Esophagus (tissue), 2 donors: ENCODE measurements at regions not wholly inside any gene's neighbourhood (a gene's known extent, or its start where the extent isn't known, plus 50 kb on each side); places are given as distances from the start of the nearest gene placed in this dataset.

Experiments
- H3K27ac ChIP-seq, 2 donors: one replicate each; pipeline ENCODE4 v1.5.1; 2013; ENCODE audit warnings: low read depth in 2 of 2, mild to moderate bottlenecking in 2 of 2, inconsistent platforms in 1 of 2, low read length in 1 of 2, moderate library complexity in 1 of 2
- H3K27me3 ChIP-seq, 2 donors: one replicate each; pipeline ENCODE4 v1.6.1; 2013; ENCODE audit warnings: low read length in 2 of 2, control low read depth in 1 of 2, mild to moderate bottlenecking in 1 of 2; ENCODE audit not compliant: insufficient read depth in 2 of 2, control insufficient read depth in 1 of 2
- H3K36me3 ChIP-seq, 2 donors: one replicate each; pipeline ENCODE4 v1.6.1; 2013; ENCODE audit warnings: low read length in 1 of 2; ENCODE audit not compliant: control insufficient read depth in 2 of 2, insufficient read depth in 2 of 2
- H3K4me1 ChIP-seq, 2 donors: one replicate each; pipeline ENCODE4 v1.6.1; 2013; ENCODE audit warnings: low read length in 1 of 2; ENCODE audit not compliant: control insufficient read depth in 2 of 2, insufficient read depth in 2 of 2
- H3K4me3 ChIP-seq, 2 donors: one replicate each; pipeline ENCODE4 v1.5.1; 2013; ENCODE audit warnings: low read length in 2 of 2, mild to moderate bottlenecking in 2 of 2, low read depth in 1 of 2, moderate library complexity in 1 of 2
- H3K9me3 ChIP-seq, 2 donors: one replicate each; pipeline ENCODE4 v1.6.1; 2013; ENCODE audit warnings: mild to moderate bottlenecking in 2 of 2, low read depth in 1 of 2, low read length in 1 of 2, moderate library complexity in 1 of 2; ENCODE audit not compliant: control insufficient read depth in 2 of 2, insufficient read depth in 1 of 2
- WGBS, 2 donors: extraction: QIAGEN DNeasy Blood & Tissue Kit; methylation state at CpG; one replicate each; pipeline ENCODE4 v1.1.7; 2013; 5-methylcytosine and 5-hydroxymethylcytosine counted together
- donor health status: healthy with polysubstance abuse.
- donor health status: Bipolar disorder and iron deficiency.

DNA sequence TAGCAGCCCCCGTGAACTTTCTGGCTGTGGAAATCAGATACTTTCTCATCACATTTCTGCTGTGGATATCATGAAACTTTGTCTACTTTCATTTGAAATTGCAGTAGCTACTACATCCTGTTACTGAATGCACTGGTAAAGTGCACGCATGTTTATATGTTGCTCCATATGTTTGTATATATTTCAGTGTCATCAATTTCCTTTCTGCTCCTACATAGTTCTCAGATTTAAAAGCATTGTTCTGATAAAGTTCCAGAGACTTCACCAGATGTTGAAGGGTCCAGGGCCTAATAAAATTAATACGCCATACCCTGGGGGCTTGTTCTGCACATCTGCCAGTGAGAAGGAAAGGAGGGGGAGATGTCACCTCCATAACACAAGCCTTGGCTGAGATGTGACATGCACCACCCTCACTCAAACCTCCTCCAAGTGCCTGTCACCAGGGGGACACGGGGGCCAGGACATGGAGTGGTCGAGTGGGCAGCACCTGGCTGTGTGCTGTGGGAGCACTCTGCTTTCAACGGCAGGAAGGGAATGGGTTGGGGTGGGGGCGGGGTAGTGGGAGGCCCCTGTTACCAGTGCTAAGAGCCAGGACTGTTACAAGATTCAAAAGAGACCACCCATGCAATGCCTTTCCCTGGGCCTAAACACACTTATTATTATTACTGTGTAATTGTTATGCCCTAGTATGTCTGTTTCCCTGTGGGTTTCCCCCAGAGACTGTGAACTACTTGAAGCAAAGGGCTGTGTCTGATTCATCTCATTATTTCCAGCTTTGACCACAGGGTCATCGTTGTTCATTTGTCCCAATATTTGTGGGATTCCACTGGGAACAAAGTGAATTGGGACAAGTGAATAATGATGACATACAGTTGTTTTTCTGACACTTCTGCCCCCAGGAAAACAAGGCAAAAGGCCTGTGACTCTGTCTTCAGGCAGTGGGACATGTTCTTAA lies 193.4 kb downstream of the FOXL1 start:
- WGBS, 2 donors, result 73 to 78% methylated on average over 8 of the region's 8 CpGs

DNA sequence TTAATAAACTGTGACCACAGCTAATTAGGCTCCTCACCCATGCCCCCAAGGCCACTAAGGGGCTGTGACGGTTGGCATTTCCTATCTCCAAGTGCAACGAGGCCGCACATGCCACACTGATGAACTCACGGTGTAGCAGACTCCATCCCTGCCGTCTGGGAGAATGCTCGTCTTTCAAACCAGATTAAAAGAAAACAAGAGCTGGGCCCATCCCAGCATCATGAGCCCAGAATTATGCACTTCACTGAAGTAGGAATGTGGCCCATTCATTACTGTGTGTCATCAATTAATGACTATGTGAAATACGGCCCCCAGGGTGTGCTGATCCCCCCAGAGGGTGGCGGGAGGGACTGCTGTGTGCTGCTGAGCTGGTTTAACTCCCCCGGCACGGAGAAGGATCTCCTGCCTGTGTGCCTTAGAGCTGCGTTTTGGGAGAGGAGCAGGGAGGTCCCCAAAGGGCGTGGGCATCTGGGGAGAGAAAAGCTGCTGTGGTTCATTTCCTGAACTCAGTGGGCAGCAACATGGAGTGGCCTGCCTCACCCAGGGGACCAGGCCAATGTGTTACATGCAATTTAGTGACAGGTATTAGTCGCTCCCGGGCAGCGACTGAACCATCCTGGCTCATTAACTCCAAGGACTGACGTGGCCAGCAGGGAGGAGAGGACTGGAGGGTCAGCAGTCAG lies 194.5 kb downstream of the FOXL1 start:
- peaks cover 0 to 2% of the 10 kb centered on the region in 2 donors for H3K4me1 ChIP-seq
- no peaks in the 10 kb centered on the region for H3K36me3 ChIP-seq
- H3K9me3 ChIP-seq, result peaks cover 0 to 4% of the 10 kb centered on the region in 2 donors
- no peak overlapping the region for H3K27ac ChIP-seq
- no peaks in the 10 kb centered on the region for H3K27me3 ChIP-seq
- H3K4me3 ChIP-seq, result no peak overlapping the region
- WGBS, 2 donors, result 51 to 62% methylated on average over 16 of the region's 16 CpGs

More for the DNA sequence above, 193.4 kb downstream of the FOXL1 start:
- no peak overlapping the region for H3K4me3 ChIP-seq
- no peaks in the 10 kb centered on the region for H3K27me3 ChIP-seq
- H3K4me1 ChIP-seq, result peaks cover 0 to 2% of the 10 kb centered on the region in 2 donors
- H3K27ac ChIP-seq, result no peak overlapping the region
- no peaks in the 10 kb centered on the region for H3K36me3 ChIP-seq
- H3K9me3 ChIP-seq, result peaks cover 0 to 4% of the 10 kb centered on the region in 2 donors

DNA sequence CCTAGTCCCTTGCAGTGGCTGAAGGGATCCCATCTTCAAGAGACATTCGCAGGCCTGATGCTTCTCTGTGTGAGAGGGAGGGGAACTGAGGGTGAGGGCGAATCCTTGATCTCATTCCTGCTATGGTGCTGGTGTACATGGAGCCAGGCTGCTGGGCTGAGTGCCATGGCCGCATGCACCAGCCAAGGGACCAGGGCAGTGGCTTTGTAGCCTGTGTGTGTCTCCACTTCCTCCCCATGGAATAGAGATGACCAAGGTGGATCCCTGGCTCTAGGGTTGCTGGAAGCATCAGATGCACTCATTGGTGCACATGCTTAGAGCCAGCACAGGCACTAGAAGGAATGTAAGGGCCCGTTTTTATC lies 195.0 kb downstream of the FOXL1 start:
- H3K36me3 ChIP-seq, result no peaks in the 10 kb centered on the region
- WGBS, 2 donors, result 69 to 74% methylated on average over 4 of the region's 4 CpGs
- H3K4me1 ChIP-seq, result peaks cover 0 to 2% of the 10 kb centered on the region in 2 donors
- H3K4me3 ChIP-seq, result no peak overlapping the region
- H3K27ac ChIP-seq, result no peak overlapping the region
- no peaks in the 10 kb centered on the region for H3K27me3 ChIP-seq
- H3K9me3 ChIP-seq, result peaks cover 0 to 4% of the 10 kb centered on the region in 2 donors

DNA sequence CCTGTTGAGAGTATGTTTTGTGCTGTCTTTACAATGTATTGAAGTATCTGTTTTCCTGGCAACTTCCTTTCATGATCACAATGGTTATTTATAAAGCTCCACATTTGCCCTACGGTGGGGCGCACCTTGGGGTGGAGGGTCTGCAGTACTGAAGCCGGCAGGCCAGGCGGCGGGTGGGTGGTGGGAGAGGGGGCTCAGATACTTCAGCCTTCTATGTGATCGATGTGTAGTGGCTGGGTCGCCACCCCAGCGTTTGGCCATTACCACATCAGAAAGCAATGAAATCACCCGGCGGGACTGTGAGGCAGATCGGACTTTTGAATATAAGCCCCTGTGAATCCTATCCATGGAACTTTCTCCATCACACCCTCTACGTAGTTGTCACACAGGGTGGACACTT lies 196.6 kb downstream of the FOXL1 start:
- 87 to 90% methylated on average over 12 of the region's 12 CpGs for WGBS, 2 donors
- Histone ChIP-seq H3K4me3 (no peak overlapping the region), H3K4me1 (peaks cover 0 to 2% of the 10 kb centered on the region in 2 donors), H3K9me3 (peaks cover 0 to 4% of the 10 kb centered on the region in 2 donors), H3K27me3 (no peaks in the 10 kb centered on the region), H3K27ac (no peak overlapping the region), H3K36me3 (no peaks in the 10 kb centered on the region)

DNA sequence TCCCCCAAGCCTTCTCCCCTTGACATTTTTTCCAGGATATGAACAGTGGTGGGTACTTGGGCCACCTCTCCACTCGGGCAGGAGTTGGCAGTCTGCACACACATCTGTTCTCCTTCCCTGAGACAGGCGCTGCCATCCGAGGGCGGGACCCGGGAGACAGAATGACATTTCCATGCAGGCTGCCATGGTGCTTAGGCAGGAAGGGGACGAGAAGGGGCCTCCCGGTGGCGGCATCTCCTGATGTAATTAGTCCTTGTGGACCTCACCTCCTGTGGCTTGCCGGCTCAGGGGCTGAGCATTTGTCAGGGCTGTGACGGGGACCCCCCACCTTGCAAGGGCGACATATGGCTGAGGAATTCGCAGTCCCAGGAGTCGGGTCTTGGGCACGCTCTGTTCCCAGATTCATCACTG lies 197.2 kb downstream of the FOXL1 start:
- 55 to 62% methylated on average over 14 of the region's 14 CpGs for WGBS, 2 donors
- H3K4me1 ChIP-seq, result peaks cover 0 to 2% of the 10 kb centered on the region in 2 donors
- no peaks in the 10 kb centered on the region for H3K27me3 ChIP-seq
- peaks cover 0 to 4% of the 10 kb centered on the region in 2 donors for H3K9me3 ChIP-seq
- no peak overlapping the region for H3K4me3 ChIP-seq
- no peak overlapping the region for H3K27ac ChIP-seq
- no peaks in the 10 kb centered on the region for H3K36me3 ChIP-seq

DNA sequence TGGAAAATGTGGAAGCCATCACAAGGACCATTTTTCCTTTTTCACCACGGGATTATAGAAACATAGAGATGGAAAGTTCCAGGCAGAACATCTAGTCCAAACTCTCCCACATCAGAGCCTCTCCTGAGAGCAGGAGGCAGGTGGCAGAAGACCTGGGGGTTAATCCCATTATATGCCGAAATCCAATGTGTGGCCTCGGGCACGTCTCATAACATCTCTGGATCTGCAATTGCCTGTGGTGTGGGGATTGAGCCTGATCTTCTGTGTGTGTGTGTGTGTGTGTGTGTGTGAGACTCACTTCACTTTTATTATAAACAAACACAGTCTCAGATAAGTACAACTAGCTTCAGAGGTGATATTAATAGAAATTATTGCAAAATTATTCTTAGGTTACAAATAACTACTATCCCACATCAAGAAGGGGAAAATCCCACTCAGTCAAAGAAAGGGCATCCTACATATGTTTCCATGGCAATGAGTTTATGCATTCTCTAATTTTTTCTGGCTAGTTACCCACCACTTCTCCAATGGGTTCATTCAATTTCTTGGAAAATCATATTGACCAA lies 199.1 kb downstream of the FOXL1 start:
- peaks cover 0 to 4% of the 10 kb centered on the region in 2 donors for H3K9me3 ChIP-seq
- H3K27me3 ChIP-seq, result no peaks in the 10 kb centered on the region
- H3K27ac ChIP-seq, result no peak overlapping the region
- no peaks in the 10 kb centered on the region for H3K36me3 ChIP-seq
- 47 to 65% methylated on average over 4 of the region's 4 CpGs for WGBS, 2 donors
- peaks cover 0 to 2% of the 10 kb centered on the region in 2 donors for H3K4me1 ChIP-seq
- H3K4me3 ChIP-seq, result no peak overlapping the region

DNA sequence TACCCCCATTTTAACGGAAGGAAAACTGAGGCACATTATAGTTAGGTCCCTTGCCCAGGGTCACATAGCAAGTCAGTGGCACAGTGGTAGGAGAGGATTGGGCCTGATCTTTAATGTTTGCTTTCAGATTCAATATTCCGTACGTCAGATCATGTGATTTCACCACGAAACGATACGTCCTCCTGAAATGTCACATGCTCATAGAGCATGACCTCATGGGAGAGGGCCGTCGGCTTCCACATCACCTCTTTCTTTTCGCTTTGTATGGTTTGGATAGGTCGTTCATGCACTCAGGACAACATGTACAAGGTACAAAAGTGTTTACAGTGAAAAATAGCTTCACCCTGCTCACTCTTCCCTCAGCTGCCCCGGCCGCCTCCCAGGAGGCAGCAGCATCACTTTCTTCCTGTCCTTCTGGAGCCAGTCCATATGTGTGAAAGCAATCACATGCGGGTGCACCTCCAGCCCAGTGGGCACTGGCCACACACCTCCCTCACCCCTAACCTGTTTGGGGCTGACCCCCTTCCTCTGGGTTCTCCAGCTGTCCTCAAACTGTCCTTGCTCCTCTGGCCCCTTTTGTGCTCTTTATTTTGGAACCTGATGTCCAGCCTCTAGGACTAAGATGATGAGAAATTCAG lies 199.9 kb downstream of the FOXL1 start:
- H3K4me3 ChIP-seq, result no peak overlapping the region
- no peak overlapping the region for H3K27ac ChIP-seq
- WGBS, 2 donors, result 68 to 70% methylated on average over 13 of the region's 13 CpGs
- no peaks in the 10 kb centered on the region for H3K27me3 ChIP-seq
- peaks cover 0 to 2% of the 10 kb centered on the region in 2 donors for H3K4me1 ChIP-seq
- H3K36me3 ChIP-seq, result no peaks in the 10 kb centered on the region
- peaks cover 0 to 4% of the 10 kb centered on the region in 2 donors for H3K9me3 ChIP-seq

DNA sequence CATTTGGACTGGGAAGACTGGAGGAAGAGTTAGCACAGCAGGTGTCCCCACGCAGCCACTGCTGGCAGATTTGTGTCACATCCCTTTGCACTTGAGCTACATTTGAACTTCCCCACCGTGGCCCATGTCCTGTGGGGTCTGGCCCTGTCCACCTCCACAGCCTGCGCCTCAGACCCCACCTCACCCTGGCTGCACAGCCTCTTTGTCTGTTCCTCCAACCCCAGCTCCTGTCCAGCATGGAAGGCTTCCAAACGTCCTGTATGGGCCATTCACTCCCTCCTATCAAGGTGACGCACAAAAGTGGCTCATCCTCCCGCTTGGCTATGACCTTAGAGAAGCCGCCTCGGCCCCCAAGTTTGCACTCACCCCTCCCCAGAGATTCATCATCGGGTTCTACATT lies 200.6 kb downstream of the FOXL1 start:
- no peak overlapping the region for H3K27ac ChIP-seq
- H3K4me1 ChIP-seq, result peaks cover 0 to 2% of the 10 kb centered on the region in 2 donors
- H3K27me3 ChIP-seq, result no peaks in the 10 kb centered on the region
- 70 to 77% methylated on average over 9 of the region's 9 CpGs for WGBS, 2 donors
- H3K4me3 ChIP-seq, result no peak overlapping the region
- H3K9me3 ChIP-seq, result peaks cover 0 to 4% of the 10 kb centered on the region in 2 donors
- no peaks in the 10 kb centered on the region for H3K36me3 ChIP-seq

DNA sequence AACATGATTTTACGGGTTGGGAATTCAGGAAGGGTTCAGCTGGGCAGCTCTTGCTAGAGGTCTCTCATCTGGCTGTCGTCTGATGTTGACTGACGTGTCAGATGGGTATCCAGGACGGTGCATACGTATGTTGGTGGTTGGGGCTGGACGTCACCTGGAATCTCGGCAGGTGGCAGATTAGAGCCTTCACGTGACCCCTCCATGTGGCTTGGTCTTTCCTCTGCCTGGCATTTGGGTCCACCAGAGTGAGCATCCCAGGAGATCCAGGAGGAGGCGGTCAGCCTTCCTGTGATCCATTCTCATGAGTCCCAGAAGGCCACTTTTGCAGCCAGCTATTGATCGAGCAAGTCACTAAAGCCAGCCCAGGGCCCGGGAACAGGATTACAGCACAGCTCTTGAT lies 202.7 kb downstream of the FOXL1 start:
- no peak overlapping the region for H3K27ac ChIP-seq
- no peak overlapping the region for H3K4me3 ChIP-seq
- H3K9me3 ChIP-seq, result no peaks in the 10 kb centered on the region
- H3K27me3 ChIP-seq, result no peaks in the 10 kb centered on the region
- no peaks in the 10 kb centered on the region for H3K36me3 ChIP-seq
- 81 to 83% methylated on average over 11 of the region's 11 CpGs for WGBS, 2 donors
- H3K4me1 ChIP-seq, result no peaks in the 10 kb centered on the region
